GM21529 (cell line): ENCODE measurements at regions not wholly inside any gene's neighbourhood (a gene's known extent, or its start where the extent isn't known, plus 50 kb on each side); places are given as distances from the start of the nearest gene placed in this dataset.
"Not testable (repeated sequence)": the region's sequence is repeated elsewhere in the genome, so short reads cannot be mapped to it uniquely, and the experiment has no call there.

Experiments used
- ATAC-seq: cut with Tn5 transposase; IDR thresholded peaks from one replicate; pipeline ENCODE4 v1.9.1; 2021; ENCODE audit not compliant: unreplicated experiment

- ATAC-seq = not testable (repeated sequence)
These were observed 153.2 kb downstream of the LAT start for GRCh38 chr16:29137894-29138662.

- not testable (repeated sequence) for ATAC-seq
These were observed 152.6 kb downstream of the LAT start for GRCh38 chr16:29137461-29137860.

GRCh38 chr16:29136916-29137315, 152.1 kb downstream of the LAT start:
- not testable (repeated sequence) for ATAC-seq

DNA sequence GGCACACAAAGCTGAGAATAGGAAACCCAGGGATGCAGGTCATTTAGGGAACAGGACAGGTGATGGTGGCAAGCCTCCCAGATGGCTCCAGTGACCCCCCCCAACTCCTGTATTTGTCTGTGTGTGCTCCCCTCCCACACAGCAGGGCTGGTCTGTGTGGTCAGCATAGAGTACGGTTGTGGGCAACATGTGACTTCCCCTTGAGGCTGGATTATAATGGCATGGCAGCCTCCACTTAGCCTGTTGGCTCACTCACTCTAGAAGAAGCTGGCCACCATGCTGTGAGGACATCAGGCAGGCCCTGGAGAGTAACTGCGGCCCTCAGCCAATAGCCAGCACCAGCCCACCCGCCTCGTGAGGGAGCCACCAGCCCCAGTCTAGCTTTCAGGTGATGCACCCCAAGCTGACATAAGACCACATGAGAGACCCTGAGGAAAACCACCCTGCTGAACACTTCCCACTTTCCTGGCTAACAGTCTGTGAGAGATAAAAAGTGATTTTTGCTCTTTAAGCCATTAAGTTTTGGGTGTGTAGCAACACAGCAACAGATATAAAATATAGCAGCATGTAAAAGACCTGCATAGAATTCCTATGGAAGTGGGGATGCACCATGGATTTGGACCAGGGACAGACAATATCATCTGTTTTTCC, 151.3 kb downstream of the LAT start:
- not testable (repeated sequence) for ATAC-seq

GRCh38 chr16:29135098-29135497, 150.2 kb downstream of the LAT start:
- ATAC-seq = not testable (repeated sequence)

DNA sequence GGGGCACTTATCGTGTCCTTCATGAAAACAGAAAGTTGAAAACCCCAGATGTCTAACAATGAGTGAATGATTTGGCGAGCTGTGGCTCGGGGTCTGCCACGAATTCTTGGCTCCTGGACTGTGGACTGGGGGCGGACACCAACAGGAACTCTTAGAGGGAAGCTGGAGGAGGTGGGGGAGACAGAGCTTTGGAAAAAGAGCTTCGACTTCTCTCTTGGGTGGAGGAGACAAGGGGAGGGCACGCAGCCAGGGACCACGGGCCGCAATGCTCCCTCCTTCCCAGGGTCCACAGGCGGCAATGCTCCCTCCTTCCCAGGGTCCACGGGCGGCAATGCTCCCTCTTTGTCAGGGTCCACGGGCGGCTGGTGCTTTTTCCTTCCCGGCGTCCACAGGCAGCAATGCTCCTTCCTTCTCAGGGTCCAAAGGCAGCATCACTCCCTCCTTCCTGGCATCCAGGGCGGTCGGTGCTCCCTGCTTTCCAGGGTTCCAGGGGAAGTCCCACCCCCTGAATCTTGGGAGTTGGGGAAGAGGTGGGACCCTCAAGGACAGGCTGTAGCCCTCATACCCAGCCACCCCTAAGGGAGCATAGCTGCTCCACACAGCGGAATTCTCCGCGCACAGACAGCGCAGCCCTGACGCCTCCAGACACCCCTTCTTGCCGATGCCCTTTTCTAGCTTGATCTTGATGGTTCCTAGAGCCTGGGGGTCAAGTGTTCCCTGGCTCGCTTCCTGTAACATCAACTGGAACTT, 149.0 kb downstream of the LAT start:
- not testable (repeated sequence) for ATAC-seq

GRCh38 chr16:29132869-29133268, 148.0 kb downstream of the LAT start:
- not testable (repeated sequence) for ATAC-seq

DNA sequence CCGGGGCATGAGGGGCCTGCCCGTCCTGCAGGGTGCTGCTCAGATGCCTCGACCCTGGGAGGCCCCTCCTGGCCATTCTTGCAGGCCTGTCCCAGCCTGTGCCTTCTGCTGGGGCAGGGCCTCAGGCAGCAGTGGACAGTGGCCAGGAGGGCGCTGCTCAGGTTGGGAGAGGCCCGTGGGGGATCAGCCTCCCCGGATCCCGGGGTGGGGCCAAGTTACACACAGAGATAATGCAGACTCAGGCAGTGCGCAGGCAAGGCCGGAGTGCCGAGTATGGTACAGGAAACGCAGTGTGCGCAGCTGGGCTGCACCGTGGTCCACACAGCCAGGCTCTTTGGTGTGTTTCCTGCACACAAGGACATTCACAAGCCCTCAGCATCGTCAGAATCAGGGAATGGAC, 147.6 kb downstream of the LAT start:
- ATAC-seq = not testable (repeated sequence)

DNA sequence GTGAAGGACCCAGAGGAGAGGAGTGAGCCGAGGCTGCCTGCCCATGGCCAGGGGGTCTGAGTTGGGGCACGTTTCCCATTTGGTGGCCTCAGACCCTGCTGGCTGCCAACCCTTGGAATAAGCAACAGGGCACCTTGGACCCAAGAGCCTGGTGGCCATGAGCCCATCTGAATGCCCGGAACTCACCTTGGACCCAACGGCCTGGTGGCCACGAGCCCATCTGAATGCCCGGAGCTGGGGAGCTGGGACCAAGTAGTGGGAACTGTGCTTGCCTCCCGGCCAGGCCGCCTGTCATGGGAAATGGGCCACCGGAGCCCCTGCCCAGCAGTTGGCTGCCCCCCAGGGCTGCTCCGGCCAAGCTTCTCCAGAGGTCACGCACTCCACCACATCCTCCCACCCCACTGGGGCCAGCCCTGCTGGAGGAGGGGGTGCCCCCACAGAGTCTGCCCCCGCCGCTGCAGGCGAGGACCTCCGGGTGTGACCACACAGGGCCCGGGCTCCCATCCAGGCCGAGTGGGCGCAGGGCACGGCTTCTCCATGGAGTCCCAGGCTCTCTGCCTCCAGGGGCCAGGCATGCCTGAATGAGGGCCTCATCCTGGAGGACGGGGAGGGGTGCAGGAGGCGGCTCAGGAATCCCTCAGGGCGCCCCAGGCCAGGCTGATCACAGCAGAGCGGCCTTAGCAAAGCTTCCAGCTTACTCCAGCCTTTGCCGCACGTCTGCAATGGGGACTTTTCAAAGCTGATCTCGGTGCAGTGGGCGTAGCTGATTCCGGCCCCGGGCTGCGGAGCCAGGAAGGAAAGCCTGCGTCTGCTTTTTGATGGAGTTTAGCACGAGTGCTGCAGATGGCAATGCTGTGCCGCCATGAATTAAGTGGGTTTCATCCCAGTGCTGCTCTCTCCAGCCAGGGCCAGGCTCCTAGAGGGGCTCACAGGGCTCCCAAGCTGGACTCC, 146.3 kb downstream of the LAT start:
- ATAC-seq = not testable (repeated sequence)

GRCh38 chr16:29130131-29130711, 145.4 kb downstream of the LAT start:
- ATAC-seq = not testable (repeated sequence)

DNA sequence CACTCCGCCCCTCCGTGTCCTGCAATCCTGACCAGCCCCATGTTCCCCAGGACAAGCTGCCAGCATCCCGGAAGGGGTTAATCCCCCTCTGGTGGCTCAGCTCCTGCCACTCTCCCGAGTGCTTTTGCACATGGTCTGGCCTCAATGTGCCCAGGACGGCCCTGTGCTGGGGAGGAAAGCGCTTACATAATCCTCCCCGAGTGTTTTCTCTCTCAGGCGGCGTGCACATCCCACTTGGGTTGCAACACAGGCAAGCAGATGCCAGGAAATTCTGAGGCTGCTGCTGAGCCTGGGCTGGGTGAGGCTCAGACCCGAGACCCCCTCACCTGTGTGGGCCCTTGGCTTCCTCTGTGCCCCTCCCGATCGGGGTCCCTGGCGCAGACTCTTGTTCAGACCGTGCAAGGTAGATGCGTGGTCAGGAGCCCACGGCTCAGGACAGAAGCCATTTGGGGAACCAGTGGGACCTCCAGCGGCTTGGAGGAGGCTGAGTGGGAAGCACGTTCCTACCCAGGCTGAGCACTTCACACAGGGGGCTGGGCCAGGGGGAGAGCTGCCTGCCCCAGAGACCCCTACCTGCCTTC, 144.7 kb downstream of the LAT start:
- ATAC-seq = not testable (repeated sequence)

GRCh38 chr16:29128732-29129457, 144.0 kb downstream of the LAT start:
- ATAC-seq = not testable (repeated sequence)

DNA sequence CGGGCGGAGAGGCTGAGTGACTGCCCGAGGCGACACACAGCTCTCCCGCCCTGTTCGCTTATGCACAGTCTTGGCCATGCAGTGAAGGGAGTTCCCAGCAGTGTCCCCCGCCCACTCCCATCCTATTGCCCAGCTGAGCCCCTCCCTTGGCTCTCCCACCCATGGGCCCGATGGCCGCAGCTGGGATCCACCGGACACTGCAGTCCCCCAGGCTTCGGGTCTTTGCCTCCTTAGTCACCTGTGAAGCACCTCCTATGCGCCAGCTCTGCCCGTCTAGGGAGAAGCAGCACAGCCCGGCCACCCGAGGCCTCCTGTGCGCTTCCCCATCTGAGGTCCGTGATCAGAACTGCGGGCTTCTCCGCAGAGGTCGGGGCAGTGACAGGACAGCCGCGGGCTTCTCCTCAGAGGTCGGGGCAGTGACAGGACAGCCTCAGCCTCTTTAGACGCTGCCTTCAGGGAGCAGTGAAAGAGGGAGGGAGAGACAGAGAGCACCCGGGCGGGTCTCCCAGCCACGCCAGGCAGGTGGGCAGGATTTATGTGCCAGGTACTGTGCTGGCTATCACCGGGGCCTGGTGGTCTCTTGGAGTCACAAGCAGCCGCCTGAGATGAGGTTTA, 143.1 kb downstream of the LAT start:
- ATAC-seq = not testable (repeated sequence)

- no peak for ATAC-seq
These were observed 141.8 kb downstream of the LAT start for GRCh38 chr16:29126616-29127015.

DNA sequence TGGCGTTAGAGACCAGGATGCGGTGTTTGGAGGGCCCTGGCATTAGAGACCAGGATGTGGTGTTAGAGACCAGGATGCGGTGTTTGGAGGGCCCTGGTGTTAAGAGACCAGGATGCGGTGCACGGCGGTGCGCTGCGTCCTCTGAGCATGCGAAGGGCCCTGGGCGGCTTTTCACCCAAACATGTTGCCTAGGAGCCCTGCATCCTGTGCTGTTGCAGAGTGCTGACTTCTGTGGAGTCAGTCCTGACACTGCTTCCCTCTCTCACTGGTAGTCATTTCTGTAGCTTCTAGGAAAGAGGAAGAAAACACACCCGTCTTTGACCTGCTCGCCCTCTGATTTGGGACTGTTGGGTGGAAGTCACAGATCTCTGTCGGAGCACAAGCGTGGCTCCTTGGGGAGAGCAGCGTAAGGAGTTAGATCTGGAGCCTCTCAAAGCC, 141.2 kb downstream of the LAT start:
- ATAC-seq = no peak

DNA sequence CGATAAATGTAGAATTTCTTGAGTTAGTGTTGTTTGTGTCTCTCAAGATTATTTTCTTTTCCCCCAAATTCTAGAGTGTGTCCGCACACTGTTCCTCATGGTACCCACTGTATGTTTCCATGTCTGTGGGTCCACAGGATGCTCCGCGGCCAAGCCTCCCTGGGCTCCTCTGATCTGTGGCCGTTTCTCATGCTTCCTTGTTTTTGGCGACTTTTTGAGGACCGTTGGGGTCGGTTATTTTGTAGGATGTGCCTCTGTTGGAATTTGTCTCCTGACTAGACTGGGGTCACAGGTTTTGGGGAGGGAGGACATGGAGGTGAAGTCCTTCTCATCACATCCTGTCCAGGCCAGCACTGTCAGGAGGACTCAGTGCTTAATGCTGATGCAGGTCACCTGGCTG, 140.0 kb downstream of the LAT start:
- no peak for ATAC-seq

DNA sequence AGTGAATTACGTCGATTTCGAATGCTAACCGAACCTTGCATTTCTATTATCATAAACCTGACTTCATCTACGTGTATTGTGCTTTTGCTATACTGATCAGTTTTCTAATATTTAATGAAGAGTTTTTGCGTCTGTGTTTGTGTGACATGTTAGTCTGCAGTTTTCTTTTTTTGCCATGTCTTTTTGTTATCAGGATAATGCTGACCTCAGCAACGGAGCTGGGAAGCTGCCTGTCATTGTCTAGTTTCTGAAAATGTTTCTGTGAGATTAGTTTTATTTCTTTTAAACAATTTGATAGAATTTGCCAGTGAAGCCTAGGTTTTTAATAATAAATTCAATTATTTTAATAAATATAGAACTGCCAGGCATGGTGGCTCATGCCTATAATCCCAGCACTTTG, 139.3 kb downstream of the LAT start:
- ATAC-seq = not testable (repeated sequence)

- ATAC-seq = not testable (repeated sequence)
These were observed 135.8 kb downstream of the LAT start for GRCh38 chr16:29120680-29121079.
